Heart left ventricle (tissue), 13 donors: ENCODE measurements at regions not wholly inside any gene's neighbourhood (a gene's known extent, or its start where the extent isn't known, plus 50 kb on each side); places are given as distances from the start of the nearest gene placed in this dataset.

Experiments used
- POLR2A ChIP-seq, 2 donors: fragments of 450-650 bp; IDR thresholded peaks; one replicate each; pipeline ENCODE4 v1.6.1; 2017; ENCODE audit warnings: antibody characterized with exemption in 2 of 2, mild to moderate bottlenecking in 2 of 2, moderate library complexity in 2 of 2
- TF ChIP-seq, protein P1 (sequence below), 12 donors: fragments of 200-600 bp; sonication (generic) in 4 of 12; IDR thresholded peaks; one replicate each; pipeline versions ENCODE4 v1.5.0 to v1.8.0; 2018 to 2022; ENCODE audit warnings: antibody characterized with exemption in 12 of 12, mild to moderate bottlenecking in 5 of 12
- donor health status: ischemic (EF 13 %, LVEDD 7.1; RV severe dilation, severe dysfunction).
- donor health status: DM: no; HTN: yes; CAD: no.
- donor health status: DM: no; HTN: no; CAD: no.
- donor health status: ischemic (EF 25% LVEDD 6.9; RV normal size, moderate dysfunction).
- donor health status: ischemic (EF 25% LVEDD 5.7; RV mildly dilated, moderate dysfunction).
- donor health status: ischemic (EF 35%, LVEDD 5.7; RV mildly dilated, moderate dysfunction).
- donor health status: nonischemic (EF 11% LVEDD 7.7; RV severe dilation, severe dysfunction).
- donor health status: DM: yes; HTN: yes; CAD: no.
- donor health status: PGD.
- donor health status: ischemic (EF 29% LVEDD 5.4; RV normal size, mild dysfunction).
- donor health status: nonischemic (EF 23%, LVEDD 6.1; RV moderate dilation, normal function).

DNA sequence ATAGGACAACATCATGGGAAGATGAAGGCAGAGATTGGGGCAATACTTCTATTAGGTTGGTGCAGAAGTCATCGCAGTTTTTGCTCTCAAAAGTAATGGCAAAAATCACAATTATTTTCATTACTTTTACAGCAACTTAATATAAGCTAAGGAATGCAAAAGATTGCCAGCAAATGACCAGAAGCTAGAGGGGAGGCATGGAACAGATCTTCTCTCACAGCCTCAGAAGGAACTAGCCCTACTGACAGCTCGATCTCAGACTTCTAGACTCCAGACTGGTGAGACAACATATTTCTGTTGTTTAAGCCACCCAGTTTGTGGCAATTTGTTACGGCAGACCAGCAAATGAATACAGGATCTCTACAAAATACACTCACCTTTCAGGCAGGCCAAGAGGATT, 348.5 kb upstream of the TBX3 start:
- TF ChIP-seq POLR2A (IDR thresholded peaks at IDR 0.05): no peak
- TF ChIP-seq, protein P1, sequence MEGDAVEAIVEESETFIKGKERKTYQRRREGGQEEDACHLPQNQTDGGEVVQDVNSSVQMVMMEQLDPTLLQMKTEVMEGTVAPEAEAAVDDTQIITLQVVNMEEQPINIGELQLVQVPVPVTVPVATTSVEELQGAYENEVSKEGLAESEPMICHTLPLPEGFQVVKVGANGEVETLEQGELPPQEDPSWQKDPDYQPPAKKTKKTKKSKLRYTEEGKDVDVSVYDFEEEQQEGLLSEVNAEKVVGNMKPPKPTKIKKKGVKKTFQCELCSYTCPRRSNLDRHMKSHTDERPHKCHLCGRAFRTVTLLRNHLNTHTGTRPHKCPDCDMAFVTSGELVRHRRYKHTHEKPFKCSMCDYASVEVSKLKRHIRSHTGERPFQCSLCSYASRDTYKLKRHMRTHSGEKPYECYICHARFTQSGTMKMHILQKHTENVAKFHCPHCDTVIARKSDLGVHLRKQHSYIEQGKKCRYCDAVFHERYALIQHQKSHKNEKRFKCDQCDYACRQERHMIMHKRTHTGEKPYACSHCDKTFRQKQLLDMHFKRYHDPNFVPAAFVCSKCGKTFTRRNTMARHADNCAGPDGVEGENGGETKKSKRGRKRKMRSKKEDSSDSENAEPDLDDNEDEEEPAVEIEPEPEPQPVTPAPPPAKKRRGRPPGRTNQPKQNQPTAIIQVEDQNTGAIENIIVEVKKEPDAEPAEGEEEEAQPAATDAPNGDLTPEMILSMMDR (IDR thresholded peaks at IDR 0.05): no peak
